Neural cell (in vitro differentiated cells): ENCODE measurements at regions not wholly inside any gene's neighbourhood (a gene's known extent, or its start where the extent isn't known, plus 50 kb on each side); places are given as distances from the start of the nearest gene placed in this dataset.

Source experiments
- CTCF ChIP-seq: fragments of 450-650 bp; IDR thresholded peaks from 2 replicates; pipeline ENCODE4 v1.5.1; 2014; ENCODE audit warnings: antibody characterized with exemption, mild to moderate bottlenecking, moderate library complexity; ENCODE audit not compliant: poor library complexity, severe bottlenecking
- EP300 ChIP-seq: fragments of 450-650 bp; conservative IDR thresholded peaks from 2 replicates; pipeline ENCODE4 v1.6.1; 2014; ENCODE audit warnings: antibody characterized with exemption, mild to moderate bottlenecking, moderate library complexity; ENCODE audit not compliant: poor library complexity, severe bottlenecking
- EZH2 ChIP-seq: fragments of 200-600, 300-800 bp; shearing (Covaris generic), sonication (generic); IDR thresholded peaks from 2 replicates; pipeline ENCODE4 v1.6.1; 2014; ENCODE audit warnings: antibody characterized with exemption, low read length, borderline replicate concordance, mild to moderate bottlenecking; ENCODE audit not compliant: insufficient read depth, poor library complexity, severe bottlenecking
- POLR2AphosphoS5 ChIP-seq: IDR thresholded peaks from 2 replicates; pipeline ENCODE4 v1.6.1; 2012
- RAD21 ChIP-seq: fragments of 450-650 bp; conservative IDR thresholded peaks from 2 replicates; pipeline ENCODE4 v1.6.1; 2014; ENCODE audit warnings: antibody characterized with exemption, mild to moderate bottlenecking, moderate library complexity
- REST ChIP-seq: IDR thresholded peaks from 2 replicates; pipeline ENCODE4 v1.6.1; 2012; ENCODE audit warnings: borderline replicate concordance
- SMC3 ChIP-seq: fragments of 450-650 bp; conservative IDR thresholded peaks from 2 replicates; pipeline ENCODE4 v1.6.1; 2014; ENCODE audit warnings: antibody characterized with exemption, mild to moderate bottlenecking, moderate library complexity; ENCODE audit not compliant: poor library complexity
- TAF1 ChIP-seq: IDR thresholded peaks from 2 replicates; pipeline ENCODE4 v1.6.1; 2012; ENCODE audit warnings: low read depth

- TF ChIP-seq RAD21 (no peak), CTCF (no peak), EZH2 (no peak), REST (no peak), EP300 (no peak), POLR2AphosphoS5 (no peak), TAF1 (no peak), SMC3 (no peak)
Measured at GRCh38 chr9:104238668-104239067, 144.6 kb downstream of the SMC2 start.
